ENCODE measurements at regions not wholly inside any gene's neighbourhood (a gene's known extent, or its start where the extent isn't known, plus 50 kb on each side); places are given as distances from the start of the nearest gene placed in this dataset.
A peak's percentile ranks its signal among the peaks of the same experiment; 100 is the strongest.
"Not testable (repeated sequence)": the region's sequence is repeated elsewhere in the genome, so short reads cannot be mapped to it uniquely, and the experiment has no call there.

- no peak for DNase-seq (ENCODE audit: low spot score)
Measured at GRCh38 chr15:38814891-38815290, 250.3 kb upstream of the RASGRP1 start.

GRCh38 chr15:38817427-38818156 lies 253.0 kb upstream of the RASGRP1 start:
- peak; percentile 46 for DNase-seq (ENCODE audit: low spot score)

DNA sequence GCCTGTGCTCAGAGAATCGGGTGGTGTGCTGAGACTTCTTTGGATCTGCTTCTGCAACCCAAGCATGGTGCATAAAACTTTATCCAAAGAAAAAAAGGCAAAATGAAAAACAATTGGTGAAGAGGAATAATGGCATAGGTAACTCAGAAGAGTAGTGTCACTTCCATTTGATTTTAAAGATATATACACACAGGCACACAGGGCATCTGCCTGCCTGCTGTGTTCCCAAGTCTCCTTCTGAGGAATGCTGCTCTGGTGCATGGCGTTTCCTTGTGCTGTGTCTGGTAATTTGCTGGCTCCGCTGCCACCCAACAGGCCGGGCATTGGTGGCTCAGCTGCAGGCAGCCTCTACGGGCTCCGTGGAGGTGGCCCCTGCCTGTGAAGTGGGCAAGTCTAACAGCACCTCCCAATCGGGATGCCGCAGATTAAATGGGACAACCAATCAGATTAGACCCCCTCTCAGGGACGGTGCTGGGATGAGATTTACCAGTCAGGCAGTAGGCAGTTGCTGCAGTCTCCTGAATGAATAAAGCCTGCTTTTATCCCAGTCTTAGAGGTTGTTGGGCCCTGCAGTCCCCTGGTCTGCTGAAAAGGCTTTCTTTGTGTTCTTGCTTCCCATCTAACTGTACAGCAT lies 253.7 kb upstream of the RASGRP1 start:
- DNase-seq (ENCODE audit: low spot score), result no peak

- DNase-seq (ENCODE audit: low spot score), result no peak
Measured at GRCh38 chr15:38819387-38819950, 254.9 kb upstream of the RASGRP1 start.

DNA sequence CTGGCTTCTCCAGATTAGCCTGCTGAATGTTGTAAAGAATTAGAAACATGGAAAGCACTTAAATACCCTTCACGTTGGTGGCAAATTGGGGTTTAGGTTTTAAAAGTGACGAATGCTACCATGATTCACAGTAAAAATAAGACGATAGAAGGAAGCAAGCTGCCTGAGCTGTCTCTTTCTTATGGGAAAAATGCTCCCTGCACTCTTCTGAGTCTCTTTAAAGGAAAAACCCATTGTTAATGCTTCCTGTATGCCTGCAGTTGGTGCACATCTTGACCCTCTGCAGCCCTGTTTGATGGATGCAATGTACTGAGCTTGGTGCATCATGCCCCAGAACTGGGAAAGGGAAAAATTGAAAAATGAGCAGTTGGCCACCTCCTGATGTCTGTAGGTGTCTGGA lies 258.6 kb upstream of the RASGRP1 start:
- DNase-seq (ENCODE audit: low spot score), result no peak

- DNase-seq (ENCODE audit: low spot score), result no peak
Measured at GRCh38 chr15:38824719-38825118, 260.1 kb upstream of the RASGRP1 start.

DNA sequence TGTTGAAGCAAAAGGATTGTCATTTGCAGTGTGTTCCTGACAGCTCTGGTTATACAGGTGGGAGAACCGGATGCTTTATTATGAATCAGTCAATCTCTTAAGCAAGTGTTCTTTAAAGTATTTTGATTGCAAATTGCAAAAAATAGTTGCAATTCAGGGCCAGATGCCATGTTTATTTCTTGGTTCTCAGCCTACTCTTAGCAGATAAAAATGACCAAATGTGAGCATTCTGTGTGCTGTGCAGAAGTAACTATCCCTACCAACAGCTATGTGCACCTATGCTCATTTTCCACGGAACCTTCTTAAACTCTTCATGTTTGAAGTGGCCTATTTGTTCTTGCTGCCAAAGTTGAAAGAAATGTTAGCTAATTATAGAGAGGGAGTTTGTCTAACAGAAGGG lies 262.3 kb upstream of the RASGRP1 start:
- DNase-seq (ENCODE audit: low spot score), result no peak

GRCh38 chr15:38828031-38828532 lies 263.5 kb upstream of the RASGRP1 start:
- DNase-seq (ENCODE audit: low spot score), result no peak

DNA sequence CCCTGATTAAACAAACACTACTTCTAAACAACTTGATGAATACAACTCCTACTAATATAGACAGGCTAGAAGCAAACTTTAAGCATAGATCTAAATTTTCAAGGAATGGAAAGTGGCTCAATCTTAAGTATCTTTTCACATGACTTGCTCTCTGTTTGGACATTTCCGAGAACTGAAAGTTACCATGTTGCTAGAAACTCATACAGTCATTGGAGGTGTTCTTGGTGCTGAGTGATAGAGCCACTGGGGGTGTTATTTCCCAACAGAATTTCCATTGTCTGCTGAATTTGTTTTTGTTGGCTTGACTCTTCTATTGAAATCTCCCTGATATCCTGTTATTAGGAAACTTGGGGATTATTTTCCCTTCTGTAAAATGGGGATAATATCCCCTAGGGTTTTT lies 264.5 kb upstream of the RASGRP1 start:
- no peak for DNase-seq (ENCODE audit: low spot score)

GRCh38 chr15:38842226-38842625 lies 277.6 kb upstream of the RASGRP1 start:
- DNase-seq (ENCODE audit: low spot score), result no peak

- DNase-seq (ENCODE audit: low spot score), result no peak
Measured at GRCh38 chr15:38843051-38843501, 278.5 kb upstream of the RASGRP1 start.

DNA sequence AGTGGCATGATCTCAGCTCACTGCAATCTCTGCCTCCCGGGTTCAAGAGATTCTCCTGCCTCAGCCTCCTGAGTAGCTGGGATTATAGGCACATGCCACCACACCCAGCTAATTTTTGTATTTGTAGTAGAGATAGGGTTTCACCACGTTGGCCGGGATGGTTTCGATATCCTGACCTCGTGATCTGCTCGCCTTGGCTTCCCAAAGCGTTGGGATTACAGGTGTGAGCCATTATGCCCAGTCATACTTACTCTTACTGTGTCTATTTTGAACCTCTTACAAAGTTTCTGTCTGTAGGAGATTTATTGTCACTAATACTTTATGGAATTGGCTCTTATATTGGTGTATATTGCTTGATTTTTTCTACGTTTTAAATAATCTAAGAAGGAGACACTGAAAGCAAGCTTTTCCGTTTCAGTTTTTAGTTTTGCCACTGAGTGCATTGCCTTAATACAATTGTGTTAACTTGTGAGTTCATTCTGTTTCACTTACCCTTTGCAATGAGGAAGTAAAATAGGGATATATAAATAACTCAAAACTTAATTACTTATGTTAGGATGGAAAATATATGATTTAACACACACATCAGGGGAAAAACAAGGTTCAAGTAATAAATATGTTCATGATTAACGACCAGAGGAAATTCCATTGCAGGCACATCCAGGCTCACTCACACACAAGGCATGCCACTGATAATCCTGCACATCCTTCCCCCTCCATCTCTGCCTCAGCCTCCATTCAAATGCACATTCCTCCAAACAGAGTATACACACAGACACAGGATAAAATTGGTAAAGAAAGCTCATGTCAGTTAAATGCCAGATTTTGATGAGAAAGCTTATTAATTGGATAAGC lies 279.3 kb upstream of the RASGRP1 start:
- no peak for DNase-seq (ENCODE audit: low spot score)

DNA sequence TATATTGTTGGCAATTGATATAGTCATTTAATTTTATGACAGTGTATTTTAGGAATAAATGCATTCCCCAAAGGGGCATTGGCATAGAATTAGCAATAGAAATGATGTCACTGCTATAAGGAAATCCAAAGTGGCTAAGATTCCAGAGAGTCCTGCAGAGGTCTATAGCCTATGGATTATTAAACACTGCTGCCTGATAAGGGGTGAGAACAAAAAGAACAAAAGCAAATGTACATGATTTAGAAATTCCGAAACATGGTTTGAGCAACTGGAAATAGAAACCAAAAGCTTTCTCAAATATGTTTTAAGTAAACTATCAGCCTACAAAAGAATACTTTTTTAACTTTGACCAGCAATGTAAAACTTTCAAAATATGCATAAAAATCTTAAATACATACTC lies 280.1 kb upstream of the RASGRP1 start:
- no peak for DNase-seq (ENCODE audit: low spot score)

- DNase-seq (ENCODE audit: low spot score), result no peak
Measured at GRCh38 chr15:38846346-38846745, 281.7 kb upstream of the RASGRP1 start.

DNA sequence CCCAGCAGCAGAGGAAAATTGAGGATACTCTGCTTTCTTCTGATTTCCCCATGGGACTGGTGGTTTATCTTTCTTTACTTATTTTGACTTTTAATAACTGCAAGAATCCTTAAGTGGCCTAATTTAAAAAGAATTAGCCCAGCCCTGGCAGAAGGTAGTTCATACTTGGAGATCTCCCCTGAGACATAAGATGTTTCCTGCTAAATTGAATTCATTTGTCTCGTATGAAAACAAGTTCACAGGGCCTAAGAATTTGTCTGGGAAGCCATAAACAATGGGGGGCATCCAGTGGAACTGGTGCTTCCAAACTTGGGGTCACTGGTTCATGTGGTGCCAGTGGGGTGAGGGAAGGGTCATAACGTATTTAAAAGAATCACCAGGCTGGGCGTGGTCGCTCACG lies 283.1 kb upstream of the RASGRP1 start:
- DNase-seq (ENCODE audit: low spot score), result no peak

DNA sequence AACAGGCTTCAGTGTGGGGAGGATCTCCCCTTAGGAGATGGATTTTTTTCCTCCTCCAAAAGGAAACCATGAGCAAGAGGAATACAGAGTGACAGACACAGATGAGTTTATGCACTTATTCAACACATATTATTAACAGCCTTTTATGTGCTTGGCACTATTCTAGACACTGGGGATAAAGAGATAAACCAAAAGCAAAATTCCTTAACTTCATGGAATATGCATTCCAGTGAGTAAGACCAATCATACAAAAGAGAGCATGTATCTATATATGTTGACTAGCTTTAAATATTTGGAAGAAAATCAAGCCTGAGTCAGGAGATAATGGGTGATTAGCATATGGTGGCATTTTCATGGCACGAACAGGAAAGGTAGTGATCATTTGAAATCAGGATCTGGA lies 284.4 kb upstream of the RASGRP1 start:
- DNase-seq (ENCODE audit: low spot score), result no peak

DNA sequence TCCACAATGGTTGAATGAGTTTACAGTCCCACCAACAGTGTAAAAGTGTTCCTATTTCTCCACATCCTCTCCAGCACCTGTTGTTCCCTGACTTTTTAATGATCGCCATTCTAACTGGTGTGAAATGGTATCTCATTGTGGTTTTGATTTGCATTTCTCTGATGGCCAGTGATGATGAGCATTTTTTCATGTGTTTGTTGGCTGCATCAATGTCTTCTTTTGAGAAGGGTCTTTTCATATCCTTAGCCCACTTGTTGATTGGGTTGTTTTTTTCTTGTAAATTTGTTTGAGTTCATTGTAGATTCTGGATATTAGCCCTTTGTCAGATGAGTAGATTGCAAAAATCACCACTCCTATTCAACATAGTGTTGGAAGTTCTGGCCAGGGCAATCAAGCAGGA lies 287.6 kb upstream of the RASGRP1 start:
- not testable (repeated sequence) for DNase-seq (ENCODE audit: low spot score)

GRCh38 chr15:38853608-38854007 lies 289.0 kb upstream of the RASGRP1 start:
- no peak for DNase-seq (ENCODE audit: low spot score)

GRCh38 chr15:38854506-38854905 lies 289.9 kb upstream of the RASGRP1 start:
- DNase-seq (ENCODE audit: low spot score), result no peak

- DNase-seq (ENCODE audit: low spot score), result no peak
Measured at GRCh38 chr15:38857814-38858213, 293.2 kb upstream of the RASGRP1 start.

DNA sequence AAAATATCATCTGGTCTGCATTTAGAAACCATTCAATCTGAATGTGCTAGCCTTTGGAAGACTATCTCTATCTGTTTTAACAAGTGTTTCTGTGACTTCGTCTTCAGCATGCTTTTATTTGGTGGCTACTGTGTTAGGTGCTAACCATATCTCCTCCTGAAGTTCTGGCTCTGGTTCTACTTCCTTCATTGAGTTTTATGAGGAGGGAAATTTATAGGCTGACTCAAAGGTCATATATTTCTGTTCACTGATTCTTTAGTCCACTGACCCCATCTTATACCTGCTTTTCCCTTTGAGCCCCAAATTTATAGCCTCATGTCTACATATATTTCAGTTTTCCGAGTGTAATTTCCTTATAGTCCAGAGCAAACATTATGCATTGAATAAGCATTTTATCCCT lies 295.0 kb upstream of the RASGRP1 start:
- DNase-seq (ENCODE audit: low spot score), result no peak

- no peak for DNase-seq (ENCODE audit: low spot score)
Measured at GRCh38 chr15:38860253-38860652, 295.6 kb upstream of the RASGRP1 start.
